Muscle of back (tissue), 3 donors: ENCODE measurements at regions not wholly inside any gene's neighbourhood (a gene's known extent, or its start where the extent isn't known, plus 50 kb on each side); places are given as distances from the start of the nearest gene placed in this dataset.

ENCODE experiments used
- DNase-seq, 3 donors: peaks; one replicate each; pipeline versions ENCODE4 v3.0.0 to v3.0.0-alpha.2; 2013

- no peak for DNase-seq
Observed at GRCh38 chr18:64992654-64993053, 758.2 kb upstream of the CDH7 start.

GRCh38 chr18:64991102-64991501, 759.7 kb upstream of the CDH7 start:
- DNase-seq = no peak

GRCh38 chr18:64986906-64987495, 763.8 kb upstream of the CDH7 start:
- DNase-seq = no peak

- DNase-seq = no peak
Observed at GRCh38 chr18:64983497-64984238, 767.1 kb upstream of the CDH7 start.

- peak; percentile 30 to 59 (median 31) for DNase-seq
Observed at GRCh38 chr18:64982414-64983055, 768.3 kb upstream of the CDH7 start.

GRCh38 chr18:64981915-64982314, 768.9 kb upstream of the CDH7 start:
- DNase-seq = peak in 1 of 3 donors; percentile 4

GRCh38 chr18:64979791-64980190, 771.0 kb upstream of the CDH7 start:
- DNase-seq = no peak

- DNase-seq = no peak
Observed at GRCh38 chr18:64974391-64975125, 776.3 kb upstream of the CDH7 start.

- peak in 2 of 3 donors; percentile 9 to 11 for DNase-seq
Observed at GRCh38 chr18:64972545-64972944, 778.3 kb upstream of the CDH7 start.

GRCh38 chr18:64966667-64967066, 784.1 kb upstream of the CDH7 start:
- peak in 2 of 3 donors; percentile 8 to 12 for DNase-seq

GRCh38 chr18:64956465-64956864, 794.3 kb upstream of the CDH7 start:
- DNase-seq = no peak

GRCh38 chr18:64949885-64950284, 800.9 kb upstream of the CDH7 start:
- no peak for DNase-seq

- no peak for DNase-seq
Observed at GRCh38 chr18:64936671-64937070, 787.8 kb upstream of the LINC00305 start.

- DNase-seq = peak; percentile 6 to 66 (median 24)
Observed at GRCh38 chr18:64929036-64929435, 780.1 kb upstream of the LINC00305 start.

- no peak for DNase-seq
Observed at GRCh38 chr18:64919971-64920570, 771.2 kb upstream of the LINC00305 start.

- no peak for DNase-seq
Observed at GRCh38 chr18:64918851-64919250, 770.0 kb upstream of the LINC00305 start.

GRCh38 chr18:64893349-64893748, 744.5 kb upstream of the LINC00305 start:
- DNase-seq = no peak

- DNase-seq = no peak
Observed at GRCh38 chr18:64888956-64889355, 740.1 kb upstream of the LINC00305 start.

GRCh38 chr18:64886995-64887394, 738.1 kb upstream of the LINC00305 start:
- no peak for DNase-seq

- peak in 1 of 3 donors; percentile 35 for DNase-seq
Observed at GRCh38 chr18:64882896-64883295, 734.0 kb upstream of the LINC00305 start.

GRCh38 chr18:64876833-64877232, 727.9 kb upstream of the LINC00305 start:
- DNase-seq = no peak
